ENCODE measurements at regions not wholly inside any gene's neighbourhood (a gene's known extent, or its start where the extent isn't known, plus 50 kb on each side); places are given as distances from the start of the nearest gene placed in this dataset.
A peak's percentile ranks its signal among the peaks of the same experiment; 100 is the strongest.

GRCh38 chr10:6838118-6838517, 258.0 kb upstream of the PRKCQ start:
- no peak overlapping the region for H3K27ac ChIP-seq (ENCODE audit: extremely low read length, insufficient read depth, low read length)
- intact Hi-C loops (cut with micrococcal nuclease; ENCODE audit: unreplicated experiment) (no loop called here), in situ Hi-C loops (cut with HindIII; ENCODE audit: extremely low pct_ligation_motif_present, low pct_unique_long_range_greater_than_20kb) (no loop called here)
- BruUV-seq (replicated peaks) = no TSS peak
- TF ChIP-seq DPF2 (CRISPR knock-in tag; IDR thresholded peaks at IDR 0.05; ENCODE audit: borderline replicate concordance, low read depth) (no peak), E2F1 (CRISPR knock-in tag; IDR thresholded peaks at IDR 0.05) (no peak), NFRKB (IDR thresholded peaks at IDR 0.05) (no peak), CTCF (CRISPR knock-in tag; IDR thresholded peaks at IDR 0.05) (peak; percentile 29; the same call in 1 of the 2 replicates), MAFG (CRISPR knock-in tag; IDR thresholded peaks at IDR 0.05) (no peak), ZNF121 (CRISPR knock-in tag; IDR thresholded peaks at IDR 0.05) (peak; percentile 74), TRIM22 (IDR thresholded peaks at IDR 0.05) (no peak), ZNF256 (CRISPR knock-in tag; conservative IDR thresholded peaks at IDR 0.05) (no peak)
- no peak overlapping the region for H3K4me2 ChIP-seq (ENCODE audit: low read depth, low read length)
- CTCF ChIA-PET (ENCODE audit: low intra/inter-chr PET ratio, low total read pairs) = no interaction called here
- H3K4me1 ChIP-seq (ENCODE audit: insufficient read depth, low read length) = no peaks in the 10 kb centered on the region
- no peaks in the 10 kb centered on the region for H3K9me3 ChIP-seq (ENCODE audit: low read length)
- POLR2A ChIA-PET = no interaction called here
- no peak overlapping the region for H2AFZ ChIP-seq (ENCODE audit: low read length)
- FAIRE-seq (no peak), DNase-seq (ENCODE audit: low spot score) (peak; percentile 1), ATAC-seq (peak; percentile 45; the same call in 2 of the 3 replicates)
- H3K27me3 ChIP-seq (ENCODE audit: control insufficient read depth in 1 of 2, insufficient read depth in 2 of 2, low read length in 2 of 2) = no peaks in the 10 kb centered on the region
- 34% methylated on average over 3 of the region's 3 CpGs for WGBS (ENCODE audit: low lambda C conversion rate)
- no peaks in the 10 kb centered on the region for H3K79me2 ChIP-seq (ENCODE audit: insufficient read depth, low read length)
- no peaks in the 10 kb centered on the region for H4K20me1 ChIP-seq (ENCODE audit: insufficient read depth, low read length)
- H3K4me3 ChIP-seq (replicated peaks in 1 of 3; ENCODE audit: insufficient read depth in 1 of 3, low read depth in 2 of 3, low read length in 3 of 3) = no peak overlapping the region
- no peak overlapping the region for H3K9ac ChIP-seq (ENCODE audit: insufficient read depth, low read depth, low read length)
- no peaks in the 10 kb centered on the region for H3K36me3 ChIP-seq (replicated peaks in 1 of 2; ENCODE audit: control insufficient read depth in 1 of 2, insufficient read depth in 2 of 2, low read length in 2 of 2)
